Tibial nerve (tissue), 4 donors: ENCODE measurements at regions not wholly inside any gene's neighbourhood (a gene's known extent, or its start where the extent isn't known, plus 50 kb on each side); places are given as distances from the start of the nearest gene placed in this dataset.

Experiments used
- EP300 ChIP-seq, 2 donors: sonication (generic); formaldehyde crosslinking; IDR thresholded peaks; one replicate each; pipeline ENCODE4 v1.6.1; 2017; ENCODE audit warnings: antibody characterized with exemption in 2 of 2, mild to moderate bottlenecking in 1 of 2
- POLR2A ChIP-seq, 2 donors: fragments of 450-650 bp; IDR thresholded peaks; one replicate each; pipeline ENCODE4 v1.6.1; 2017; ENCODE audit warnings: antibody characterized with exemption in 2 of 2, mild to moderate bottlenecking in 2 of 2, moderate library complexity in 2 of 2
- TF ChIP-seq, protein P1 (sequence below), 5 experiments: fragments of 200-600 bp in 3 of 5; fragments of 450-650 bp in 2 of 5; sonication (generic) in 3 of 5; IDR thresholded peaks; one replicate each; pipeline ENCODE4 v1.5.1; 2016 to 2019; ENCODE audit warnings: antibody characterized with exemption in 5 of 5, mild to moderate bottlenecking in 3 of 5, moderate library complexity in 2 of 5

GRCh38 chr11:80168796-80169195, 728.0 kb upstream of the TENM4 start:
- TF ChIP-seq, protein P1, sequence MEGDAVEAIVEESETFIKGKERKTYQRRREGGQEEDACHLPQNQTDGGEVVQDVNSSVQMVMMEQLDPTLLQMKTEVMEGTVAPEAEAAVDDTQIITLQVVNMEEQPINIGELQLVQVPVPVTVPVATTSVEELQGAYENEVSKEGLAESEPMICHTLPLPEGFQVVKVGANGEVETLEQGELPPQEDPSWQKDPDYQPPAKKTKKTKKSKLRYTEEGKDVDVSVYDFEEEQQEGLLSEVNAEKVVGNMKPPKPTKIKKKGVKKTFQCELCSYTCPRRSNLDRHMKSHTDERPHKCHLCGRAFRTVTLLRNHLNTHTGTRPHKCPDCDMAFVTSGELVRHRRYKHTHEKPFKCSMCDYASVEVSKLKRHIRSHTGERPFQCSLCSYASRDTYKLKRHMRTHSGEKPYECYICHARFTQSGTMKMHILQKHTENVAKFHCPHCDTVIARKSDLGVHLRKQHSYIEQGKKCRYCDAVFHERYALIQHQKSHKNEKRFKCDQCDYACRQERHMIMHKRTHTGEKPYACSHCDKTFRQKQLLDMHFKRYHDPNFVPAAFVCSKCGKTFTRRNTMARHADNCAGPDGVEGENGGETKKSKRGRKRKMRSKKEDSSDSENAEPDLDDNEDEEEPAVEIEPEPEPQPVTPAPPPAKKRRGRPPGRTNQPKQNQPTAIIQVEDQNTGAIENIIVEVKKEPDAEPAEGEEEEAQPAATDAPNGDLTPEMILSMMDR (IDR thresholded peaks at IDR 0.05): no peak
- TF ChIP-seq POLR2A (IDR thresholded peaks at IDR 0.05) (no peak), EP300 (IDR thresholded peaks at IDR 0.05) (no peak)
